ENCODE measurements at regions not wholly inside any gene's neighbourhood (a gene's known extent, or its start where the extent isn't known, plus 50 kb on each side); places are given as distances from the start of the nearest gene placed in this dataset.

- DNase-seq, result no peak
Observed at GRCh38 chr11:15544353-15544752, 429.6 kb downstream of the INSC start.

- DNase-seq, result no peak
Observed at GRCh38 chr11:15547685-15548084, 433.0 kb downstream of the INSC start.

GRCh38 chr11:15551901-15552851, 437.5 kb downstream of the INSC start:
- no peak for DNase-seq

- no peak for DNase-seq
Observed at GRCh38 chr11:15555161-15555560, 440.4 kb downstream of the INSC start.

GRCh38 chr11:15557457-15558230, 442.9 kb downstream of the INSC start:
- no peak for DNase-seq

- no peak for DNase-seq
Observed at GRCh38 chr11:15558513-15559181, 443.9 kb downstream of the INSC start.

GRCh38 chr11:15560689-15561467, 446.2 kb downstream of the INSC start:
- DNase-seq, result no peak

- DNase-seq, result no peak
Observed at GRCh38 chr11:15562230-15562629, 447.5 kb downstream of the INSC start.

- no peak for DNase-seq
Observed at GRCh38 chr11:15563054-15563453, 448.3 kb downstream of the INSC start.

- peak; percentile 3 for DNase-seq
Observed at GRCh38 chr11:15565880-15566279, 451.2 kb downstream of the INSC start.

GRCh38 chr11:15568440-15568839, 453.7 kb downstream of the INSC start:
- no peak for DNase-seq

GRCh38 chr11:15569305-15570025, 454.7 kb downstream of the INSC start:
- no peak for DNase-seq

- no peak for DNase-seq
Observed at GRCh38 chr11:15575409-15575808, 460.7 kb downstream of the INSC start.

GRCh38 chr11:15576769-15577168, 462.0 kb downstream of the INSC start:
- no peak for DNase-seq

GRCh38 chr11:15577519-15577918, 462.8 kb downstream of the INSC start:
- DNase-seq, result no peak

- no peak for DNase-seq
Observed at GRCh38 chr11:15579287-15580001, 464.7 kb downstream of the INSC start.

GRCh38 chr11:15580056-15580774, 465.5 kb downstream of the INSC start:
- DNase-seq, result no peak

- no peak for DNase-seq
Observed at GRCh38 chr11:15580775-15581095, 466.0 kb downstream of the INSC start.

- no peak for DNase-seq
Observed at GRCh38 chr11:15584158-15584557, 469.4 kb downstream of the INSC start.

GRCh38 chr11:15585602-15586331, 471.0 kb downstream of the INSC start:
- no peak for DNase-seq

Data from NCI-H1694 (cell line).